GM06990 (cell line): ENCODE measurements at regions not wholly inside any gene's neighbourhood (a gene's known extent, or its start where the extent isn't known, plus 50 kb on each side); places are given as distances from the start of the nearest gene placed in this dataset.

ENCODE experiments used
- DNase-seq: peaks from one replicate; pipeline ENCODE4 v3.0.0-alpha.2; 2011; ENCODE audit not compliant: insufficient read length; ENCODE audit errors: extremely low read depth
- H3K27me3 ChIP-seq: replicated peaks from 2 replicates; pipeline ENCODE4 v1.6.0; 2011; ENCODE audit warnings: low read length; ENCODE audit not compliant: control insufficient read depth, insufficient read depth
- H3K36me3 ChIP-seq: 2 replicates; pipeline ENCODE4 v1.5.1; 2011; ENCODE audit warnings: low read length; ENCODE audit not compliant: control insufficient read depth, insufficient read depth
- H3K4me3 ChIP-seq: replicated peaks from 2 replicates; pipeline ENCODE4 v1.5.1; 2011; ENCODE audit warnings: low read depth, mild to moderate bottlenecking, control low read depth, low read length
- TF ChIP-seq, protein P1 (sequence below): IDR thresholded peaks from 2 replicates; pipeline ENCODE4 v1.5.1; 2011; ENCODE audit warnings: low read length, control low read depth, mild to moderate bottlenecking, inconsistent platforms; ENCODE audit not compliant: insufficient read depth, poor library complexity, severe bottlenecking

DNA sequence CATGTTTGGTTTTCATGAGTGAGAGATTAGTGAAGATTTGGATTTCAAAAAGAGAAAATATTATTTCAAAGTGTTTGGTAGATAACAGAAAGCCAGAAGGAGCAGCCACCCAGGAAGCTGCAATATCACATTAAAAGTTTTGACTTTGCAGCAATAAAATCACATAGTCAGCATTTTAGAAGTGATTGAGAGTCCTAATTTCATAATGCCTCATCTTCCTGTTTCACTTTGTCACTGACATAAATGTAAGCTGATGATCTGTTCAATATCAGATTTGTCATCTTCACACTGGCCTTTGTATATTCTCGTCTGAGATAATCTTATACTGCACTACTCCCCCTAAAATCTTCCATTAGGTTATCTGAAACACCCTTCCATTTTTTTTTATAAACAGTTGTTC is 690.5 kb downstream of the ADCYAP1 start:
- Histone ChIP-seq H3K4me3 (no peak overlapping the region), H3K27me3 (no peaks in the 10 kb centered on the region), H3K36me3 (no peaks in the 10 kb centered on the region)
- no peak for DNase-seq
- TF ChIP-seq, protein P1, sequence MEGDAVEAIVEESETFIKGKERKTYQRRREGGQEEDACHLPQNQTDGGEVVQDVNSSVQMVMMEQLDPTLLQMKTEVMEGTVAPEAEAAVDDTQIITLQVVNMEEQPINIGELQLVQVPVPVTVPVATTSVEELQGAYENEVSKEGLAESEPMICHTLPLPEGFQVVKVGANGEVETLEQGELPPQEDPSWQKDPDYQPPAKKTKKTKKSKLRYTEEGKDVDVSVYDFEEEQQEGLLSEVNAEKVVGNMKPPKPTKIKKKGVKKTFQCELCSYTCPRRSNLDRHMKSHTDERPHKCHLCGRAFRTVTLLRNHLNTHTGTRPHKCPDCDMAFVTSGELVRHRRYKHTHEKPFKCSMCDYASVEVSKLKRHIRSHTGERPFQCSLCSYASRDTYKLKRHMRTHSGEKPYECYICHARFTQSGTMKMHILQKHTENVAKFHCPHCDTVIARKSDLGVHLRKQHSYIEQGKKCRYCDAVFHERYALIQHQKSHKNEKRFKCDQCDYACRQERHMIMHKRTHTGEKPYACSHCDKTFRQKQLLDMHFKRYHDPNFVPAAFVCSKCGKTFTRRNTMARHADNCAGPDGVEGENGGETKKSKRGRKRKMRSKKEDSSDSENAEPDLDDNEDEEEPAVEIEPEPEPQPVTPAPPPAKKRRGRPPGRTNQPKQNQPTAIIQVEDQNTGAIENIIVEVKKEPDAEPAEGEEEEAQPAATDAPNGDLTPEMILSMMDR: no peak

DNA sequence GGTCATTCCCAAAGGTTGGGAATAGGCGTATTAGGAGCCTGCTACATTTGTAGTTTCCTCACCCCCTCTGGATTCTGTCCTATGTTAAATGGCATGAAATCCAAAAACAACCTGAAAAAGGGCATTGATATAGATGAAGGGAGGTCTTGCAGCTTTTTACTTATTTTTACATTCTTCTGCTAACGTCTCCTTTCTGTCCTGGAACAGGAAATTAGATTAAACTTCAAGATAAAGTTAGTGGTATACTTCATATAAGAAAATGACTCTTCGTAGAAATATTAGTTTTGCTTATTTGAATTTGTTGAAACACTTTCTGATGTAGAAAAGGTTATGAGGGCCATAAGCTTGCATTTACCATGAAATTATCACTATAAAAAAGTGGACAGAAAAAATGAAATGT is 694.5 kb downstream of the ADCYAP1 start:
- Histone ChIP-seq H3K36me3 (no peaks in the 10 kb centered on the region), H3K27me3 (no peaks in the 10 kb centered on the region), H3K4me3 (no peak overlapping the region)
- TF ChIP-seq, protein P1: no peak
- DNase-seq: no peak

DNA sequence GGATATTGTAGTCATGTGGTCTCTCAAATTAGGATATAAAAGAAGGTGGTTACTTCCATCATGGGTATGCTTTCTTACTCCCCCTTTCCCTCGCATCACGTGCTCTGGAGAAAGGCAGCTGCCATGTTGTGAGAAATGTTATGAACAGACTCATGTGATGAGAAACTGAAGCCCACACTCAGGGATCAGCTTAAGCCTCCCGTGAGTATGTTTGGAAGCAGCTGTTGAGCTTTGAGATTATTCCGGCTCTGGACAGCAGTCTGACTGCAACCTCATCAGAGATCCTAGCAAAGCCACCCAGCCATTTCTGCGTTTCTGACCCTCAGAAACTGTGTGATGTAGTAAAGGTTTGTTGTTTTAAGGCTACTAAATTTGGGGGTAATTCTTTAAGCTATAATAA is 700.1 kb downstream of the ADCYAP1 start:
- DNase-seq: no peak
- no peaks in the 10 kb centered on the region for H3K36me3 ChIP-seq
- no peaks in the 10 kb centered on the region for H3K27me3 ChIP-seq
- TF ChIP-seq, protein P1: no peak
- no peak overlapping the region for H3K4me3 ChIP-seq

DNA sequence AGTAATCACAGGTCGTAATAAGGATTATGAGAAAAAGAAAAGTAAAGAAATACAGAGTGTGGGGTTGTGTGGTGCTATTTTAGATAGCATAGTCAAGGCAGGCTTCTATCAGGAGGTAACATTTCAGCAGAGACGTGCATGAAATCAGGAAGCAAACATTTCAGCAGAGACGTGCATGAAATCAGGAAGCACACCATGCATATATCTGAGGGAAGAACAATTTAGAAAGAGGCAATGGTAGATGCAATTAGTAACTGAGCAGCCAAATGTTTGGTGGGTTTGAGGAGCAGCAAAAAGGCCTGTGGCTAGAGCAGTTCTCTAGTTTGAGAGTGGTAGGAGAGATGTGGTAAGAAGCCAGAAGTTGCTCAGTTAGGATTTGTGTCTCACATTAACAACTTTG is 713.7 kb downstream of the ADCYAP1 start:
- Histone ChIP-seq H3K36me3 (no peaks in the 10 kb centered on the region), H3K4me3 (no peak overlapping the region), H3K27me3 (no peaks in the 10 kb centered on the region)
- DNase-seq: no peak
- TF ChIP-seq, protein P1: no peak

DNA sequence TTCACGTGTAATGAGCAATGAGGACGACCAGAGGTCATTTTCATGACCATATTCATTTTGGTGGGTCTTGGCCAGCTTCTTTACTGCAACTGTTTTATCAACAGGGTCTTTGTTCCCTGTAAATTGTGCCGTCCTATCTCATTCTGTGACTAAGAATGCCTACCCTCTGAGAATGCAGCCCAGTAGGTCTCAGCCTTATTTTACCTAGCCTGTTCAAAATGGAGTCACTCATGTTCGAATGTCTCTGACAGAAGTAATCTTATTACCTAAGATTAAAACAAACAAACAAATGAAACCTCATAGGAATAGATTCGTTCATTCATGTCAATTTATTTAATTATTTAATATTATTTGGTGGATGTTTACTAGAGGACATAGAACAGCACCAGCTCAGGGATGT is 714.8 kb downstream of the ADCYAP1 start:
- Histone ChIP-seq H3K4me3 (no peak overlapping the region), H3K36me3 (no peaks in the 10 kb centered on the region), H3K27me3 (no peaks in the 10 kb centered on the region)
- DNase-seq: no peak
- TF ChIP-seq, protein P1: no peak

DNA sequence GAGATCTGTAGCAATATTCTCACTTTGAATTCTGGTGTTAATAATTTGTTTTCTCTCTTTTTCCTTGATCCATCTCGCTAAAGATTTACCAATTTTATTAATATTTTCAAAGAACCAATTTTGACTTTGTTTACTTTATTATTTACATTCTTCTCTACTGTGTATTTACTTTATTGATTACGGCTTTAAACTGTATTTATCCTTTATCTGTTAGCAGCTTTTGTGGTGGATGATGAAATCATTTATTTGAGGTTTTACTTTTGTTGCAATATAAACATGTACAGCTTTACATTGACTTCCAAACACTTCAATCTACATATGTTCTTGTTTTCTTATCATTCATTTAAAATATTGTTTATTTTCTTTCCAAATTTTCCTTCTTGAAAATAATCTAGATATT is 719.9 kb downstream of the ADCYAP1 start:
- no peaks in the 10 kb centered on the region for H3K36me3 ChIP-seq
- TF ChIP-seq, protein P1: no peak
- no peaks in the 10 kb centered on the region for H3K27me3 ChIP-seq
- no peak for DNase-seq
- H3K4me3 ChIP-seq: no peak overlapping the region
